ENCODE measurements at regions not wholly inside any gene's neighbourhood (a gene's known extent, or its start where the extent isn't known, plus 50 kb on each side); places are given as distances from the start of the nearest gene placed in this dataset.

DNA sequence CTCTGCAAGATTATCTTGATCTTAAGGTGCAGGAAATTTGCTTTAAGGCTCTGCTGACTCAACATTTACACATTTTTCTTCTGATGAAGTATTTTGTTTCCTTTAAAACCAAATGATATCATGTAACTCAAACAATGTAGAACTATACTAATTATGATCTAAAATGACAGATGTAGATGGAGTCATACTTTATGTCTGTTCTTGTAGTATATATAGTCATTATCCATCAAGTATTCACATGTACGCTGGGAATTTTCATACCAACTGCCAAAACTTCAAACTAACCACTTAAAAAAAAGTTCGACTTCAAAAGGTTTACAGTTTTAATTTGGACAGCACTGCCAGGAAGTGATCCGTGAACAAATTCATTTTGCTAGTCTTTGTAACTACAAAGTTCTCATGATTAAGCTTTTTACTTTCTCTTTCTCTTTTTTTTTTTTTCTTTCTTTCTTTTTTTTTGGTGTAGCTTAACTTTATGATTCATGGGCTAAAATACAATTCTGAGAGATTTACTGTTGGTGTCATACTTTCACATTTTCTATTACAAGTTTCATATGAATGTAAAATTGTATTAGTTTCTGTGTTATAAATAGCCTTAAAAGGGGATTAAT is 509.0 kb upstream of the CXADR start:
- in situ Hi-C loops (cut with MboI): no loop called here
- TF ChIP-seq EZH2 (IDR thresholded peaks at IDR 0.05; ENCODE audit: insufficient read depth, poor library complexity, severe bottlenecking): no peak
- no peak for TF ChIP-seq EZH2phosphoT487 (IDR thresholded peaks at IDR 0.05; ENCODE audit: insufficient read depth, low read depth)
- peak overlapping the region; percentile 46 for H3K27ac ChIP-seq
- H3K9ac ChIP-seq: peak overlapping the region; percentile 55
- H3K79me2 ChIP-seq (ENCODE audit: insufficient read depth): no peaks in the 10 kb centered on the region
- no peaks in the 10 kb centered on the region for H3K36me3 ChIP-seq (ENCODE audit: low read depth)
- H3K4me1 ChIP-seq (ENCODE audit: insufficient read depth): peaks cover 25% of the 10 kb centered on the region
- peak overlapping the region; percentile 54 for H2AFZ ChIP-seq
- peaks cover 25% of the 10 kb centered on the region for H3F3A ChIP-seq (ENCODE audit: insufficient read depth)
- H3K9me3 ChIP-seq (ENCODE audit: low read depth): no peaks in the 10 kb centered on the region
- peak overlapping the region; percentile 85 for H3K4me2 ChIP-seq (ENCODE audit: unreplicated experiment)
- H4K20me1 ChIP-seq (ENCODE audit: insufficient read depth): no peaks in the 10 kb centered on the region
- DNase-seq: peak; percentile 42
- H3K27me3 ChIP-seq (replicated peaks; ENCODE audit: insufficient read depth): no peaks in the 10 kb centered on the region
- H3K9me2 ChIP-seq (ENCODE audit: insufficient read depth): no peaks in the 10 kb centered on the region
- 0 to 4% methylated on average over 3 of the region's 3 CpGs for WGBS, 2 experiments (ENCODE audit: low coverage in 1 of 2, low lambda C conversion rate in 2 of 2, missing lambda C conversion rate in 2 of 2)
- peak overlapping the region; percentile 70 for H3K4me3 ChIP-seq

DNA sequence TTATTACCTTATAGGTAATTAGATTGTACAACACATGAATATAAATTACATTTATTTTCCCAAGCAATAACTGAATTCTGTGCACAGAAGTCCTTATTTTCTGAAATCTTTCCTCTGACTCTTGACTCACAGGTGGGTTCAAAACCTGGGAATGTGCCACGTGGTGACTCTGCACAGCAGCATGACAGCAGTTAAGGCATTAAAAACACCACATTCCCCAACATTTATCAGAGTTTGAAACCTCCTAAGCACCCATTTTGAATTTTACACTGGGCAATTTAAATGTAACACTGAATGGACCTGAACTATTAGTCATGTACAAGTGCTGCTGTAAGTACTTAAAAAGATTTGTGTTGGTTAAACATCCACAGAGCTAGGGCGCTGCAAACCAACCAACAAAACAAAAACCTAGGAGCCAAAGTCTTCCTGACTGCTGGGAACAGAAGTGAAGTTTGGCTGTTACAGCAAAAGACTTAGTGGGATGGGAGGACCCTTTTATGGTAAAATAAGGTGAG is 480.6 kb upstream of the CXADR start:
- H3K27me3 ChIP-seq (replicated peaks; ENCODE audit: insufficient read depth): no peaks in the 10 kb centered on the region

DNA sequence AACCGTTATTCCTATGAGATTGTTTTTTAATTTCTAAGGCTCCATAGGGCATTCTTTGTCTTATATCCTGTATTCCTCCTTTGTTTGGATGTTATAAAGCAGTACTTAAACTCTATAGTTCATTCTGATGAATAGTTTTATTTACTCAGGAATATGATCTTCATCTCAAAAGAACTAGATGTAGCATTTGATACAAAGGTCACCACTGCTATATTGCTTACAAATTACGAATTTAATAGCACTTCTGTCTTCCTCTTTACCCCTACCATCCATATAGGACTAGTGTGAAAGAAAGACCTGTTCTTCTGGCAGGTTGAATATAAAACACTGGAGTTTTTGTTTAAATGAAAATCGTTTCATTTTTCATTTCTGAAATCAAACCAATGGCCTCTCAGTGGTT is 468.1 kb upstream of the CXADR start:
- H3K9ac ChIP-seq: no peak overlapping the region
- no peak for DNase-seq
- H3K4me1 ChIP-seq (ENCODE audit: insufficient read depth): no peaks in the 10 kb centered on the region
- no peaks in the 10 kb centered on the region for H3K36me3 ChIP-seq (ENCODE audit: low read depth)
- no peak overlapping the region for H3K27ac ChIP-seq
- TF ChIP-seq EZH2phosphoT487 (IDR thresholded peaks at IDR 0.05; ENCODE audit: insufficient read depth, low read depth): no peak
- TF ChIP-seq EZH2 (IDR thresholded peaks at IDR 0.05; ENCODE audit: insufficient read depth, poor library complexity, severe bottlenecking): no peak
- in situ Hi-C loops (cut with MboI): no loop called here
- no peaks in the 10 kb centered on the region for H3K9me2 ChIP-seq (ENCODE audit: insufficient read depth)
- H3K4me3 ChIP-seq: no peak overlapping the region
- H3K79me2 ChIP-seq (ENCODE audit: insufficient read depth): no peaks in the 10 kb centered on the region
- H3K27me3 ChIP-seq (replicated peaks; ENCODE audit: insufficient read depth): no peaks in the 10 kb centered on the region
- H3F3A ChIP-seq (ENCODE audit: insufficient read depth): no peaks in the 10 kb centered on the region
- no peak overlapping the region for H2AFZ ChIP-seq
- no peak overlapping the region for H3K4me2 ChIP-seq (ENCODE audit: unreplicated experiment)
- WGBS, 2 experiments (ENCODE audit: low coverage in 1 of 2, low lambda C conversion rate in 2 of 2, missing lambda C conversion rate in 2 of 2): 65 to 66% methylated on average over 3 of the region's 3 CpGs
- no peaks in the 10 kb centered on the region for H3K9me3 ChIP-seq (ENCODE audit: low read depth)
- no peaks in the 10 kb centered on the region for H4K20me1 ChIP-seq (ENCODE audit: insufficient read depth)

More for the DNA sequence above, 480.6 kb upstream of the CXADR start:
- no peak overlapping the region for H2AFZ ChIP-seq
- no peak overlapping the region for H3K4me3 ChIP-seq
- no peaks in the 10 kb centered on the region for H3K4me1 ChIP-seq (ENCODE audit: insufficient read depth)
- no peaks in the 10 kb centered on the region for H3K9me2 ChIP-seq (ENCODE audit: insufficient read depth)
- DNase-seq: no peak
- WGBS, 2 experiments (ENCODE audit: low coverage in 1 of 2, low lambda C conversion rate in 2 of 2, missing lambda C conversion rate in 2 of 2): 29 to 35% methylated on average over 2 of the region's 2 CpGs
- H3K9ac ChIP-seq: no peak overlapping the region
- H3K79me2 ChIP-seq (ENCODE audit: insufficient read depth): no peaks in the 10 kb centered on the region
- no peak overlapping the region for H3K27ac ChIP-seq
- H3K4me2 ChIP-seq (ENCODE audit: unreplicated experiment): no peak overlapping the region
- no peaks in the 10 kb centered on the region for H4K20me1 ChIP-seq (ENCODE audit: insufficient read depth)
- TF ChIP-seq EZH2 (IDR thresholded peaks at IDR 0.05; ENCODE audit: insufficient read depth, poor library complexity, severe bottlenecking) (no peak), EZH2phosphoT487 (IDR thresholded peaks at IDR 0.05; ENCODE audit: insufficient read depth, low read depth) (no peak)
- in situ Hi-C loops (cut with MboI): no loop called here
- H3K36me3 ChIP-seq (ENCODE audit: low read depth): no peaks in the 10 kb centered on the region
- H3F3A ChIP-seq (ENCODE audit: insufficient read depth): no peaks in the 10 kb centered on the region
- no peaks in the 10 kb centered on the region for H3K9me3 ChIP-seq (ENCODE audit: low read depth)

DNA sequence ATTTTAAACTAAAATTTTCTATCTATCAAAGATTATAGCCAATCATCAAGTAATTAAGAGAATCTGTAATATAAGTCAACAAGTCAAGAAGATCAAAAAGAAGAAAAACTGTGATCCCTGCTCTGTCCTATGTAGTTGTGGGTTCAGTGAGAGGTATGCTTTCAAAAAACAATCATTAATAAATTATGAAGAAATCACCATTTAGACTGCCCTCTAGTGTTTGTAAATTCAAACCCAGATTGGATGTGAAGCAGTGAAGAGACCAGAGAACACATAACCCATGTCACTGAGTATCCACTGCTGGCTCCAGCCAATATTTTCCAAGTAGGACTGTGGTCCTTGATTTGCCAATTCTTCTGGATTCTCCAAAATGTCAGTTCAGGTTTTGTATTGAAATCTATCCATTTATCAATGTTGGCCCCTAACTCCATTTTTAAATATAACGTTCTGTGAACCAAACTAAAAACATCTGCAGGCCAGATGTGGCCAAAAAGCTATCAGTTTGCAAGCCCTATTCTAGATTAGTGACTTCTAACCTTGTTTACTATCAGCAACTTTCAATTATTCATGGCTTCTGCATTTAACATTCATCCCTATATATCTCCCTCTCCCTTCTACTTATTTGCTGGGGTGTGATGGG is 467.5 kb upstream of the CXADR start:
- Histone ChIP-seq H3K4me2 (ENCODE audit: unreplicated experiment) (no peak overlapping the region), H2AFZ (peak overlapping the region; percentile 55), H3K79me2 (ENCODE audit: insufficient read depth) (no peaks in the 10 kb centered on the region), H3K4me1 (ENCODE audit: insufficient read depth) (peaks cover 4% of the 10 kb centered on the region), H3K9ac (no peak overlapping the region), H3K9me3 (ENCODE audit: low read depth) (no peaks in the 10 kb centered on the region), H3K36me3 (ENCODE audit: low read depth) (no peaks in the 10 kb centered on the region), H4K20me1 (ENCODE audit: insufficient read depth) (no peaks in the 10 kb centered on the region), H3K4me3 (no peak overlapping the region), H3K27ac (no peak overlapping the region), H3F3A (ENCODE audit: insufficient read depth) (peaks cover 5% of the 10 kb centered on the region; the same call in 1 of the 2 replicates), H3K27me3 (replicated peaks; ENCODE audit: insufficient read depth) (no peaks in the 10 kb centered on the region), H3K9me2 (ENCODE audit: insufficient read depth) (no peaks in the 10 kb centered on the region)
- in situ Hi-C loops (cut with MboI): no loop called here
- WGBS, 2 experiments (ENCODE audit: low coverage in 1 of 2, low lambda C conversion rate in 2 of 2, missing lambda C conversion rate in 2 of 2): 21 to 38% methylated on average over 1 of the region's 1 CpG
- TF ChIP-seq EZH2phosphoT487 (IDR thresholded peaks at IDR 0.05; ENCODE audit: insufficient read depth, low read depth) (no peak), EZH2 (IDR thresholded peaks at IDR 0.05; ENCODE audit: insufficient read depth, poor library complexity, severe bottlenecking) (no peak)
- peak; percentile 53 for DNase-seq

Measured in GM23248 (cell line).